ENCODE measurements at regions not wholly inside any gene's neighbourhood (a gene's known extent, or its start where the extent isn't known, plus 50 kb on each side); places are given as distances from the start of the nearest gene placed in this dataset.
"Not testable (repeated sequence)": the region's sequence is repeated elsewhere in the genome, so short reads cannot be mapped to it uniquely, and the experiment has no call there.

DNA sequence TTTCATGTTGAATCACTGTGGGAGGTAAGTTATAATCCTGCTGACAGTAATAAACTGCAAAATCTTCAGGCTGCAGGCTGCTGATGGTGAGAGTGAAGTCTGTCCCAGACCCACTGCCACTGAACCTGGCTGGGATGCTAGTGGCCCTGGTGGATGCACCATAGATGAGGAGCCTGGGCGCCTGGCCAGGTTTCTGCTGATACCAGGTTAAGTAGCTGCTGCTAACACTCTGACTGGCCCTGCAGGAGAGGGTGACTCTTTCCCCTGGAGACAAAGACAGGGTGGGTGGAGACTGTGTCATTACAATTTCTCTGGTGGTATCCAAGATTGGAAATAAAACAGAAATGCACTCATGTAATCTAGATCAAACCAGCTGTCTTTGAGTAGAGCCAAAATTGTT lies 287.0 kb downstream of the RPIA start:
- TF ChIP-seq, protein P1, sequence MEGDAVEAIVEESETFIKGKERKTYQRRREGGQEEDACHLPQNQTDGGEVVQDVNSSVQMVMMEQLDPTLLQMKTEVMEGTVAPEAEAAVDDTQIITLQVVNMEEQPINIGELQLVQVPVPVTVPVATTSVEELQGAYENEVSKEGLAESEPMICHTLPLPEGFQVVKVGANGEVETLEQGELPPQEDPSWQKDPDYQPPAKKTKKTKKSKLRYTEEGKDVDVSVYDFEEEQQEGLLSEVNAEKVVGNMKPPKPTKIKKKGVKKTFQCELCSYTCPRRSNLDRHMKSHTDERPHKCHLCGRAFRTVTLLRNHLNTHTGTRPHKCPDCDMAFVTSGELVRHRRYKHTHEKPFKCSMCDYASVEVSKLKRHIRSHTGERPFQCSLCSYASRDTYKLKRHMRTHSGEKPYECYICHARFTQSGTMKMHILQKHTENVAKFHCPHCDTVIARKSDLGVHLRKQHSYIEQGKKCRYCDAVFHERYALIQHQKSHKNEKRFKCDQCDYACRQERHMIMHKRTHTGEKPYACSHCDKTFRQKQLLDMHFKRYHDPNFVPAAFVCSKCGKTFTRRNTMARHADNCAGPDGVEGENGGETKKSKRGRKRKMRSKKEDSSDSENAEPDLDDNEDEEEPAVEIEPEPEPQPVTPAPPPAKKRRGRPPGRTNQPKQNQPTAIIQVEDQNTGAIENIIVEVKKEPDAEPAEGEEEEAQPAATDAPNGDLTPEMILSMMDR (conservative IDR thresholded peaks at IDR 0.05; ENCODE audit: low read depth, low read length): not testable (repeated sequence)
- not testable (repeated sequence) for TF ChIP-seq EZH2 (IDR thresholded peaks at IDR 0.05; ENCODE audit: low read length, unreplicated experiment)
